GM18873 (cell line): ENCODE measurements at regions not wholly inside any gene's neighbourhood (a gene's known extent, or its start where the extent isn't known, plus 50 kb on each side); places are given as distances from the start of the nearest gene placed in this dataset.

Source experiments
- ATAC-seq: cut with Tn5 transposase; IDR thresholded peaks from one replicate; pipeline ENCODE4 v1.9.1; 2021; ENCODE audit warnings: mild to moderate bottlenecking, moderate library complexity, moderate number of reproducible peaks; ENCODE audit not compliant: unreplicated experiment, low FRiP score

GRCh38 chr18:10201659-10202058 lies 252.8 kb upstream of the APCDD1 start:
- no peak for ATAC-seq

- ATAC-seq = no peak
Observed at GRCh38 chr18:10202845-10203321, 251.6 kb upstream of the APCDD1 start.

- ATAC-seq = no peak
Observed at GRCh38 chr18:10205151-10205550, 249.3 kb upstream of the APCDD1 start.

- ATAC-seq = no peak
Observed at GRCh38 chr18:10207682-10208345, 246.6 kb upstream of the APCDD1 start.

- ATAC-seq = no peak
Observed at GRCh38 chr18:10209302-10209701, 245.1 kb upstream of the APCDD1 start.

- no peak for ATAC-seq
Observed at GRCh38 chr18:10210057-10210633, 244.3 kb upstream of the APCDD1 start.

- ATAC-seq = peak; percentile 95
Observed at GRCh38 chr18:10213526-10213925, 240.9 kb upstream of the APCDD1 start.

- no peak for ATAC-seq
Observed at GRCh38 chr18:10215446-10215845, 239.0 kb upstream of the APCDD1 start.

GRCh38 chr18:10216791-10217190 lies 237.6 kb upstream of the APCDD1 start:
- ATAC-seq = no peak

- ATAC-seq = no peak
Observed at GRCh38 chr18:10217211-10217610, 237.2 kb upstream of the APCDD1 start.

- no peak for ATAC-seq
Observed at GRCh38 chr18:10225300-10225699, 229.1 kb upstream of the APCDD1 start.

GRCh38 chr18:10226971-10227370 lies 227.5 kb upstream of the APCDD1 start:
- no peak for ATAC-seq

- ATAC-seq = no peak
Observed at GRCh38 chr18:10228326-10228725, 226.1 kb upstream of the APCDD1 start.

GRCh38 chr18:10229458-10229857 lies 225.0 kb upstream of the APCDD1 start:
- ATAC-seq = no peak

GRCh38 chr18:10230072-10230471 lies 224.4 kb upstream of the APCDD1 start:
- no peak for ATAC-seq

- no peak for ATAC-seq
Observed at GRCh38 chr18:10231220-10231619, 223.2 kb upstream of the APCDD1 start.

GRCh38 chr18:10232062-10232461 lies 222.4 kb upstream of the APCDD1 start:
- ATAC-seq = no peak

- no peak for ATAC-seq
Observed at GRCh38 chr18:10233082-10233875, 221.2 kb upstream of the APCDD1 start.

GRCh38 chr18:10234281-10234680 lies 220.2 kb upstream of the APCDD1 start:
- ATAC-seq = no peak

GRCh38 chr18:10234912-10235660 lies 219.3 kb upstream of the APCDD1 start:
- ATAC-seq = no peak

GRCh38 chr18:10235661-10235952 lies 218.8 kb upstream of the APCDD1 start:
- no peak for ATAC-seq
